SK-N-SH treated with all-trans-retinoic acid at 6 μM for 48 hours (cell line): ENCODE measurements at regions not wholly inside any gene's neighbourhood (a gene's known extent, or its start where the extent isn't known, plus 50 kb on each side); places are given as distances from the start of the nearest gene placed in this dataset.

Source experiments
- ATAC-seq: fragments of 200-7000 bp; cut with Tn5 transposase; 3 replicates; pipeline ENCODE4 v1.9.1; 2020; ENCODE audit warnings: mild to moderate bottlenecking, moderate library complexity
- ARNTL ChIP-seq: fragments of 450-650 bp; formaldehyde crosslinking; IDR thresholded peaks from 2 replicates; pipeline ENCODE4 v1.5.0; 2020; ENCODE audit warnings: low read depth, mild to moderate bottlenecking, moderate library complexity, borderline replicate concordance
- BACH2 ChIP-seq: fragments of 250-450 bp; sonication (Bioruptor Pico); IDR thresholded peaks from 2 replicates; pipeline ENCODE4 v1.9.0; 2021; ENCODE audit warnings: mild to moderate bottlenecking, borderline replicate concordance
- CREB5 ChIP-seq: fragments of 250-450 bp; sonication (Bioruptor Pico); IDR thresholded peaks from 2 replicates; pipeline ENCODE4 v1.5.1; 2020; ENCODE audit warnings: low read depth, mild to moderate bottlenecking, moderate library complexity
- CSDC2 ChIP-seq: fragments of 250-450 bp; sonication (Bioruptor Pico); IDR thresholded peaks from 2 replicates; pipeline ENCODE4 v1.5.0; 2020; ENCODE audit warnings: mild to moderate bottlenecking, moderate library complexity
- CSRNP3 ChIP-seq: fragments of 250-450 bp; sonication (Bioruptor Pico); IDR thresholded peaks from 2 replicates; pipeline ENCODE4 v1.5.1; 2021; ENCODE audit warnings: mild to moderate bottlenecking, moderate library complexity
- ESRRG ChIP-seq: fragments of 250-450 bp; sonication (Bioruptor Pico); IDR thresholded peaks from 2 replicates; pipeline ENCODE4 v1.6.1; 2021; ENCODE audit warnings: mild to moderate bottlenecking
- GLIS3 ChIP-seq: fragments of 250-450 bp; sonication (Bioruptor Pico); IDR thresholded peaks from 2 replicates; pipeline ENCODE4 v1.5.0; 2020; ENCODE audit warnings: mild to moderate bottlenecking, moderate library complexity
- ISL1 ChIP-seq: fragments of 250-450 bp; sonication (Bioruptor Pico); IDR thresholded peaks from 2 replicates; pipeline ENCODE4 v2.1.2; 2022; ENCODE audit warnings: mild to moderate bottlenecking, moderate library complexity
- OSR1 ChIP-seq: fragments of 250-450 bp; sonication (Bioruptor Pico); IDR thresholded peaks from 2 replicates; pipeline ENCODE4 v1.8.0; 2022; ENCODE audit warnings: moderate library complexity, mild to moderate bottlenecking, inconsistent platforms
- PATZ1 ChIP-seq: fragments of 250-450 bp; sonication (Bioruptor Pico); IDR thresholded peaks from 2 replicates; pipeline ENCODE4 v1.8.0; 2020; ENCODE audit warnings: mild to moderate bottlenecking, moderate library complexity, borderline replicate concordance
- POU6F1 ChIP-seq: fragments of 250-450 bp; sonication (Bioruptor Pico); IDR thresholded peaks from 2 replicates; pipeline ENCODE4 v1.8.0; 2021; ENCODE audit warnings: low read depth, mild to moderate bottlenecking, moderate library complexity, borderline replicate concordance
- PPARA ChIP-seq: fragments of 250-450 bp; sonication (Bioruptor Pico); IDR thresholded peaks from 2 replicates; pipeline ENCODE4 v1.5.0; 2020; ENCODE audit warnings: mild to moderate bottlenecking, borderline replicate concordance
- RARB ChIP-seq: fragments of 250-450 bp; sonication (Bioruptor Pico); IDR thresholded peaks from 2 replicates; pipeline ENCODE4 v1.8.0; 2021; ENCODE audit warnings: mild to moderate bottlenecking, moderate library complexity
- SNAI2 ChIP-seq: fragments of 250-450 bp; sonication (Bioruptor Pico); IDR thresholded peaks from 2 replicates; pipeline ENCODE4 v1.5.0; 2020; ENCODE audit warnings: mild to moderate bottlenecking, moderate library complexity
- TCF4 ChIP-seq: fragments of 250-450 bp; sonication (Bioruptor Pico); IDR thresholded peaks from 2 replicates; pipeline ENCODE4 v1.8.0; 2021; ENCODE audit warnings: mild to moderate bottlenecking, moderate library complexity, borderline replicate concordance
- TOX ChIP-seq: fragments of 250-450 bp; sonication (Bioruptor Pico); IDR thresholded peaks from 2 replicates; pipeline ENCODE4 v1.8.0; 2021; ENCODE audit warnings: mild to moderate bottlenecking, moderate library complexity, borderline replicate concordance
- TSHZ2 ChIP-seq: fragments of 250-450 bp; sonication (Bioruptor Pico); IDR thresholded peaks from 2 replicates; pipeline ENCODE4 v1.5.0; 2020; ENCODE audit warnings: mild to moderate bottlenecking, moderate library complexity
- ZC3H10 ChIP-seq: fragments of 250-450 bp; sonication (Bioruptor Pico); IDR thresholded peaks from 2 replicates; pipeline ENCODE4 v1.5.1; 2021; ENCODE audit warnings: mild to moderate bottlenecking, moderate library complexity
- ZFP30 ChIP-seq: fragments of 450-650 bp; formaldehyde crosslinking; IDR thresholded peaks from 2 replicates; pipeline ENCODE4 v1.5.0; 2022; ENCODE audit warnings: mild to moderate bottlenecking, moderate library complexity
- ZNF565 ChIP-seq: fragments of 450-650 bp; formaldehyde crosslinking; conservative IDR thresholded peaks from 2 replicates; pipeline ENCODE4 v1.5.0; 2020; ENCODE audit warnings: low read depth, mild to moderate bottlenecking, moderate library complexity
- ZNF70 ChIP-seq: fragments of 450-650 bp; formaldehyde crosslinking; IDR thresholded peaks from 2 replicates; pipeline ENCODE4 v1.5.0; 2020; ENCODE audit warnings: mild to moderate bottlenecking, moderate library complexity
- ZNF8 ChIP-seq: fragments of 450-650 bp; formaldehyde crosslinking; IDR thresholded peaks from 2 replicates; pipeline ENCODE4 v1.5.0; 2020; ENCODE audit warnings: mild to moderate bottlenecking, moderate library complexity

- no peak for ATAC-seq
- TF ChIP-seq PPARA (CRISPR knock-in tag) = no peak
These were observed 1501.7 kb downstream of the RAPGEF2 start for GRCh38 chr4:160604541-160604940.

- TF ChIP-seq ZNF70 (CRISPR knock-in tag) = no peak
- no peak for TF ChIP-seq OSR1 (CRISPR knock-in tag)
- no peak for TF ChIP-seq POU6F1 (CRISPR knock-in tag)
- TF ChIP-seq ZNF565 (CRISPR knock-in tag) = no peak
- no peak for TF ChIP-seq BACH2 (CRISPR knock-in tag)
- TF ChIP-seq TOX (CRISPR knock-in tag) = no peak
- TF ChIP-seq ZNF8 (CRISPR knock-in tag) = no peak
- TF ChIP-seq GLIS3 = no peak
- no peak for TF ChIP-seq ESRRG (CRISPR knock-in tag)
- TF ChIP-seq TCF4 (CRISPR knock-in tag) = no peak
- no peak for TF ChIP-seq CSRNP3 (CRISPR knock-in tag)
- no peak for TF ChIP-seq ZC3H10
- TF ChIP-seq RARB (CRISPR knock-in tag) = no peak
- TF ChIP-seq CSDC2 (CRISPR knock-in tag) = no peak
- TF ChIP-seq ISL1 (CRISPR knock-in tag) = no peak
- no peak for TF ChIP-seq SNAI2 (CRISPR knock-in tag)
- no peak for TF ChIP-seq ARNTL (CRISPR knock-in tag)
- no peak for TF ChIP-seq CREB5 (CRISPR knock-in tag)
- no peak for ATAC-seq
These were observed 1508.3 kb downstream of the RAPGEF2 start for GRCh38 chr4:160611181-160611580.

- TF ChIP-seq CSRNP3 (CRISPR knock-in tag) (no peak), TSHZ2 (CRISPR knock-in tag) (no peak), POU6F1 (CRISPR knock-in tag) (no peak), ZFP30 (no peak), ZNF8 (CRISPR knock-in tag) (no peak), ISL1 (CRISPR knock-in tag) (no peak), PATZ1 (CRISPR knock-in tag) (no peak), PPARA (CRISPR knock-in tag) (no peak), CREB5 (CRISPR knock-in tag) (no peak), TCF4 (CRISPR knock-in tag) (no peak), ZNF565 (CRISPR knock-in tag) (no peak), OSR1 (CRISPR knock-in tag) (no peak), ZC3H10 (no peak), RARB (CRISPR knock-in tag) (no peak), BACH2 (CRISPR knock-in tag) (no peak), GLIS3 (no peak)
- ATAC-seq = no peak
These were observed 1528.2 kb downstream of the RAPGEF2 start for GRCh38 chr4:160631044-160631443.
